ENCODE measurements at regions not wholly inside any gene's neighbourhood (a gene's known extent, or its start where the extent isn't known, plus 50 kb on each side); places are given as distances from the start of the nearest gene placed in this dataset.
"Not testable (repeated sequence)": the region's sequence is repeated elsewhere in the genome, so short reads cannot be mapped to it uniquely, and the experiment has no call there.

DNA sequence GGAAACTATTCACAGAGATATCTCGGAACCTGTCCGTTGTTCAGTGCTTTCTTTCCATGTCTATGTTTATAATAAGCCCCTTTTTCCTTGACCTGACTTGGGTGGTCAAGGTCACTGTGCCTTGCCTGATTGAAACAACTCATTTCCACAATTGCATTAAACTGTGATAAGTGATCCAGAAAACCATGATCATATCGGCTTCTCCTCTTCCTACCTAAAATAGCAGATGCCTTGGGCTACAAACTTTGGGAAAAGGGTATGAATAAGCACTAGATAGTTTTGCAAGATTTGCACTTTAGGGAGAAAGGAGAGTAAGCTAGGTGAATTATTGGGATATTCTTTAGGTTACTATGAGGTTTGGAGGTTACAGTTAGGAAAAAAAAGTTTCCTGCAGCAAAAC lies 115.2 kb downstream of the KBTBD2 start:
- TF ChIP-seq, protein P1, sequence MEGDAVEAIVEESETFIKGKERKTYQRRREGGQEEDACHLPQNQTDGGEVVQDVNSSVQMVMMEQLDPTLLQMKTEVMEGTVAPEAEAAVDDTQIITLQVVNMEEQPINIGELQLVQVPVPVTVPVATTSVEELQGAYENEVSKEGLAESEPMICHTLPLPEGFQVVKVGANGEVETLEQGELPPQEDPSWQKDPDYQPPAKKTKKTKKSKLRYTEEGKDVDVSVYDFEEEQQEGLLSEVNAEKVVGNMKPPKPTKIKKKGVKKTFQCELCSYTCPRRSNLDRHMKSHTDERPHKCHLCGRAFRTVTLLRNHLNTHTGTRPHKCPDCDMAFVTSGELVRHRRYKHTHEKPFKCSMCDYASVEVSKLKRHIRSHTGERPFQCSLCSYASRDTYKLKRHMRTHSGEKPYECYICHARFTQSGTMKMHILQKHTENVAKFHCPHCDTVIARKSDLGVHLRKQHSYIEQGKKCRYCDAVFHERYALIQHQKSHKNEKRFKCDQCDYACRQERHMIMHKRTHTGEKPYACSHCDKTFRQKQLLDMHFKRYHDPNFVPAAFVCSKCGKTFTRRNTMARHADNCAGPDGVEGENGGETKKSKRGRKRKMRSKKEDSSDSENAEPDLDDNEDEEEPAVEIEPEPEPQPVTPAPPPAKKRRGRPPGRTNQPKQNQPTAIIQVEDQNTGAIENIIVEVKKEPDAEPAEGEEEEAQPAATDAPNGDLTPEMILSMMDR (conservative IDR thresholded peaks at IDR 0.05) = not testable (repeated sequence)
- not testable (repeated sequence) for TF ChIP-seq ZFX (IDR thresholded peaks at IDR 0.05)
